Caco-2 (cell line): ENCODE measurements at regions not wholly inside any gene's neighbourhood (a gene's known extent, or its start where the extent isn't known, plus 50 kb on each side); places are given as distances from the start of the nearest gene placed in this dataset.

ENCODE experiments used
- BruUV-seq: library from RNA; stranded (reverse); fragments of 400-500 nt; replicated peaks from 2 replicates; lab custom pipeline; 2021; lab: Mats Ljungman, UMichigan
- CTCF ChIA-PET: fragments of 300-600 bp; sonication (Branson Sonifier 250); formaldehyde crosslinking; loops from one replicate; lab custom pipeline; 2022; ENCODE audit warnings: antibody characterized with exemption; lab: Charles Lee
- POLR2A ChIA-PET: fragments of 300-600 bp; sonication (Branson Sonifier 250); formaldehyde crosslinking; loops from one replicate; lab custom pipeline; 2022; ENCODE audit warnings: antibody characterized with exemption; lab: Charles Lee
- DNase-seq, 2 experiments: peaks; one replicate each; pipeline versions ENCODE4 v3.0.0 to v3.0.0-alpha.2; 2020 to 2022
- H3K27me3 ChIP-seq: replicated peaks from 2 replicates; pipeline ENCODE4 v1.6.0; 2011; ENCODE audit warnings: low read length; ENCODE audit not compliant: control insufficient read depth, insufficient read depth
- H3K36me3 ChIP-seq: 2 replicates; pipeline ENCODE4 v1.5.1; 2011; ENCODE audit warnings: low read length; ENCODE audit not compliant: control insufficient read depth, insufficient read depth
- H3K4me1 ChIP-seq: fragments of 250-450 bp; sonication (Bioruptor Pico); 2 replicates; pipeline ENCODE4 v1.5.1; 2020; ENCODE audit warnings: mild to moderate bottlenecking
- H3K4me3 ChIP-seq: 2 replicates; pipeline ENCODE4 v1.5.1; 2011; ENCODE audit warnings: low read depth, mild to moderate bottlenecking, control low read depth, low read length
- H3K9me3 ChIP-seq: fragments of 250-450 bp; sonication (Bioruptor Pico); 2 replicates; pipeline ENCODE4 v1.5.1; 2020; ENCODE audit warnings: mild to moderate bottlenecking, moderate library complexity
- H3K27ac Mint-ChIP-seq: one replicate; pipeline ENCODE4 v1.8.0; 2022; ENCODE audit warnings: mixed read lengths; ENCODE audit not compliant: unreplicated experiment
- H3K27me3 Mint-ChIP-seq: one replicate; pipeline ENCODE4 v1.8.0; 2022; ENCODE audit warnings: mixed read lengths; ENCODE audit not compliant: insufficient read depth, unreplicated experiment
- H3K36me3 Mint-ChIP-seq: one replicate; pipeline ENCODE4 v1.8.0; 2022; ENCODE audit warnings: mild to moderate bottlenecking, mixed read lengths; ENCODE audit not compliant: insufficient read depth, unreplicated experiment
- H3K4me1 Mint-ChIP-seq: one replicate; pipeline ENCODE4 v1.8.0; 2022; ENCODE audit warnings: low read depth, mixed read lengths; ENCODE audit not compliant: unreplicated experiment
- H3K4me3 Mint-ChIP-seq: one replicate; pipeline ENCODE4 v1.8.0; 2022; ENCODE audit warnings: mild to moderate bottlenecking, moderate library complexity, mixed read lengths; ENCODE audit not compliant: unreplicated experiment
- H3K9me3 Mint-ChIP-seq: one replicate; pipeline ENCODE4 v1.8.0; 2022; ENCODE audit warnings: mixed read lengths; ENCODE audit not compliant: unreplicated experiment
- CTCF ChIP-seq, 2 experiments: fragments of 200-600 bp in 1 of 2; IDR thresholded peaks; 1 replicate in 1 of 2; 2 replicates in 1 of 2; pipeline versions ENCODE4 v1.5.1 to v1.8.0; 2011 to 2022; ENCODE audit warnings: antibody characterized with exemption in 1 of 2, control low read depth in 1 of 2, inconsistent platforms in 1 of 2, low read depth in 1 of 2, low read length in 1 of 2, mild to moderate bottlenecking in 1 of 2, moderate library complexity in 1 of 2; ENCODE audit not compliant: insufficient read depth in 1 of 2, severe bottlenecking in 1 of 2, unreplicated experiment in 1 of 2
- intact Hi-C: fragments of 100-400 bp; cut with micrococcal nuclease; formaldehyde crosslinking; loops from one replicate; pipeline ENCODE4 v1.10.0; 2022; ENCODE audit not compliant: unreplicated experiment

- no peaks in the 10 kb centered on the region for H3K36me3 ChIP-seq
- ChIA-PET POLR2A (no interaction called here), CTCF (no interaction called here)
- H3K27ac Mint-ChIP-seq = no peak overlapping the region
- H3K4me3 ChIP-seq = no peak overlapping the region
- peaks cover 13% of the 10 kb centered on the region for H3K4me1 Mint-ChIP-seq
- DNase-seq = peak; percentile 21 to 36
- peaks cover 24% of the 10 kb centered on the region for H3K9me3 Mint-ChIP-seq
- no peaks in the 10 kb centered on the region for H3K27me3 ChIP-seq
- peaks cover 9% of the 10 kb centered on the region for H3K4me1 ChIP-seq
- no peak overlapping the region for H3K4me3 Mint-ChIP-seq
- H3K27me3 Mint-ChIP-seq = no peaks in the 10 kb centered on the region
- intact Hi-C loops = no loop called here
- no peak for TF ChIP-seq CTCF (IDR thresholded peaks at IDR 0.05; ENCODE audit: insufficient read depth in 1 of 2, low read depth in 1 of 2, low read length in 1 of 2, severe bottlenecking in 1 of 2, unreplicated experiment in 1 of 2)
- H3K9me3 ChIP-seq = no peaks in the 10 kb centered on the region
- no TSS peak for BruUV-seq
- peaks cover 12% of the 10 kb centered on the region for H3K36me3 Mint-ChIP-seq
Observed at GRCh38 chr6:22849921-22850320, 280.6 kb downstream of the HDGFL1 start.

GRCh38 chr6:22852101-22852500 lies 282.7 kb downstream of the HDGFL1 start:
- intact Hi-C loops = no loop called here
- POLR2A ChIA-PET = no interaction called here
- no peak for DNase-seq
- TF ChIP-seq CTCF (IDR thresholded peaks at IDR 0.05; ENCODE audit: insufficient read depth in 1 of 2, low read depth in 1 of 2, low read length in 1 of 2, severe bottlenecking in 1 of 2, unreplicated experiment in 1 of 2) = no peak
- Mint-ChIP-seq H3K4me1 (peaks cover 13% of the 10 kb centered on the region), H3K9me3 (peaks cover 24% of the 10 kb centered on the region), H3K27me3 (no peaks in the 10 kb centered on the region), H3K4me3 (no peak overlapping the region), H3K27ac (no peak overlapping the region), H3K36me3 (peaks cover 12% of the 10 kb centered on the region)
- no peaks in the 10 kb centered on the region for H3K9me3 ChIP-seq
- no peaks in the 10 kb centered on the region for H3K27me3 ChIP-seq
- no peaks in the 10 kb centered on the region for H3K36me3 ChIP-seq
- H3K4me3 ChIP-seq = no peak overlapping the region
- CTCF ChIA-PET = no interaction called here
- H3K4me1 ChIP-seq = peaks cover 9% of the 10 kb centered on the region
- BruUV-seq = no TSS peak

GRCh38 chr6:22873513-22874136 lies 304.3 kb downstream of the HDGFL1 start:
- peaks cover 6% of the 10 kb centered on the region; the same call in 1 of the 2 replicates for H3K4me1 ChIP-seq
- BruUV-seq = no TSS peak
- Mint-ChIP-seq H3K27me3 (no peaks in the 10 kb centered on the region), H3K27ac (no peak overlapping the region), H3K36me3 (peaks cover 76% of the 10 kb centered on the region), H3K4me3 (no peak overlapping the region), H3K4me1 (no peaks in the 10 kb centered on the region), H3K9me3 (peaks cover 21% of the 10 kb centered on the region)
- TF ChIP-seq CTCF (IDR thresholded peaks at IDR 0.05; ENCODE audit: insufficient read depth in 1 of 2, low read depth in 1 of 2, low read length in 1 of 2, severe bottlenecking in 1 of 2, unreplicated experiment in 1 of 2) = no peak
- H3K27me3 ChIP-seq = no peaks in the 10 kb centered on the region
- H3K4me3 ChIP-seq = no peak overlapping the region
- intact Hi-C loops = no loop called here
- no peaks in the 10 kb centered on the region; the same call in 1 of the 2 replicates for H3K36me3 ChIP-seq
- ChIA-PET CTCF (no interaction called here), POLR2A (no interaction called here)
- DNase-seq = no peak
- H3K9me3 ChIP-seq = 0 out of 2 replicates have a peak, but pooled peaks cover 8% of the 10 kb centered on the region
